ENCODE measurements at regions not wholly inside any gene's neighbourhood (a gene's known extent, or its start where the extent isn't known, plus 50 kb on each side); places are given as distances from the start of the nearest gene placed in this dataset.

DNA sequence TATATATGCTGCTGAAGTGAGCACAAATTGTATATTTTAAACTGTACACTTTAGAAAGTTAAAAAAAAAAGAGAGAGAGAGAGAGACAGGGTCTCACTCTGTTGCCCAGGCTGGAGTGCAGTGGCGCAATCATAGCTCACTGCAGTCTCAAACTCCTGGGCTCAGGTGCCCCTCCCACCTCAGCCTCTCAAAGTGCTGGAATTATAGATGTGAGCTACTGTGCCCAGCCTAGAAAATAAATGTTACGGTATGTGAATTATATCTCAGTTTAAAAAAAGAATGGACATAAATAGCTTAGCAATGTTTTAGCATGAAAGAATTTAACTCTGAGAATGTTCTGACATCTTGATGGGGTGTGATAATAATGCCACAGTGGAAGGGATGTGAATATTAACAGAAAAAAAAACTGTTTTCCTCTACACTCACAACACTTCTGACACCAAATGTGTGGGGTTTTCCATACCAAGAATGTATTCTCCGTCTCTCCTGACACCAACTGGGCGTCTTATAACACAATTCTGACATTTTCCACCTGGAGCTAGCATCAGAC is 162.1 kb downstream of the PLCE1 start:
- TF ChIP-seq, protein P1, sequence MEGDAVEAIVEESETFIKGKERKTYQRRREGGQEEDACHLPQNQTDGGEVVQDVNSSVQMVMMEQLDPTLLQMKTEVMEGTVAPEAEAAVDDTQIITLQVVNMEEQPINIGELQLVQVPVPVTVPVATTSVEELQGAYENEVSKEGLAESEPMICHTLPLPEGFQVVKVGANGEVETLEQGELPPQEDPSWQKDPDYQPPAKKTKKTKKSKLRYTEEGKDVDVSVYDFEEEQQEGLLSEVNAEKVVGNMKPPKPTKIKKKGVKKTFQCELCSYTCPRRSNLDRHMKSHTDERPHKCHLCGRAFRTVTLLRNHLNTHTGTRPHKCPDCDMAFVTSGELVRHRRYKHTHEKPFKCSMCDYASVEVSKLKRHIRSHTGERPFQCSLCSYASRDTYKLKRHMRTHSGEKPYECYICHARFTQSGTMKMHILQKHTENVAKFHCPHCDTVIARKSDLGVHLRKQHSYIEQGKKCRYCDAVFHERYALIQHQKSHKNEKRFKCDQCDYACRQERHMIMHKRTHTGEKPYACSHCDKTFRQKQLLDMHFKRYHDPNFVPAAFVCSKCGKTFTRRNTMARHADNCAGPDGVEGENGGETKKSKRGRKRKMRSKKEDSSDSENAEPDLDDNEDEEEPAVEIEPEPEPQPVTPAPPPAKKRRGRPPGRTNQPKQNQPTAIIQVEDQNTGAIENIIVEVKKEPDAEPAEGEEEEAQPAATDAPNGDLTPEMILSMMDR (IDR thresholded peaks at IDR 0.05; ENCODE audit: insufficient read depth, low read length, poor library complexity, severe bottlenecking), result no peak
- TF ChIP-seq EZH2phosphoT487 (conservative IDR thresholded peaks at IDR 0.05; ENCODE audit: low read length), result no peak
